ENCODE measurements at regions not wholly inside any gene's neighbourhood (a gene's known extent, or its start where the extent isn't known, plus 50 kb on each side); places are given as distances from the start of the nearest gene placed in this dataset.

GRCh38 chr2:122157158-122157557 lies 401.7 kb downstream of the TSN start:
- peaks cover 27% of the 10 kb centered on the region for H3K4me1 Mint-ChIP-seq
- H3K9me3 Mint-ChIP-seq, result no peaks in the 10 kb centered on the region
- TF ChIP-seq, protein P1, sequence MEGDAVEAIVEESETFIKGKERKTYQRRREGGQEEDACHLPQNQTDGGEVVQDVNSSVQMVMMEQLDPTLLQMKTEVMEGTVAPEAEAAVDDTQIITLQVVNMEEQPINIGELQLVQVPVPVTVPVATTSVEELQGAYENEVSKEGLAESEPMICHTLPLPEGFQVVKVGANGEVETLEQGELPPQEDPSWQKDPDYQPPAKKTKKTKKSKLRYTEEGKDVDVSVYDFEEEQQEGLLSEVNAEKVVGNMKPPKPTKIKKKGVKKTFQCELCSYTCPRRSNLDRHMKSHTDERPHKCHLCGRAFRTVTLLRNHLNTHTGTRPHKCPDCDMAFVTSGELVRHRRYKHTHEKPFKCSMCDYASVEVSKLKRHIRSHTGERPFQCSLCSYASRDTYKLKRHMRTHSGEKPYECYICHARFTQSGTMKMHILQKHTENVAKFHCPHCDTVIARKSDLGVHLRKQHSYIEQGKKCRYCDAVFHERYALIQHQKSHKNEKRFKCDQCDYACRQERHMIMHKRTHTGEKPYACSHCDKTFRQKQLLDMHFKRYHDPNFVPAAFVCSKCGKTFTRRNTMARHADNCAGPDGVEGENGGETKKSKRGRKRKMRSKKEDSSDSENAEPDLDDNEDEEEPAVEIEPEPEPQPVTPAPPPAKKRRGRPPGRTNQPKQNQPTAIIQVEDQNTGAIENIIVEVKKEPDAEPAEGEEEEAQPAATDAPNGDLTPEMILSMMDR (IDR thresholded peaks at IDR 0.05; ENCODE audit: unreplicated experiment in 3 of 3), result no peak
- H3K36me3 Mint-ChIP-seq (ENCODE audit: low read depth), result no peaks in the 10 kb centered on the region
- H3K27ac Mint-ChIP-seq, result peak overlapping the region in 1 of 3 experiments; percentile 70
- peaks cover 5% of the 10 kb centered on the region for H3K27me3 Mint-ChIP-seq (ENCODE audit: low read depth)
- no peak overlapping the region for H3K4me3 Mint-ChIP-seq

DNA sequence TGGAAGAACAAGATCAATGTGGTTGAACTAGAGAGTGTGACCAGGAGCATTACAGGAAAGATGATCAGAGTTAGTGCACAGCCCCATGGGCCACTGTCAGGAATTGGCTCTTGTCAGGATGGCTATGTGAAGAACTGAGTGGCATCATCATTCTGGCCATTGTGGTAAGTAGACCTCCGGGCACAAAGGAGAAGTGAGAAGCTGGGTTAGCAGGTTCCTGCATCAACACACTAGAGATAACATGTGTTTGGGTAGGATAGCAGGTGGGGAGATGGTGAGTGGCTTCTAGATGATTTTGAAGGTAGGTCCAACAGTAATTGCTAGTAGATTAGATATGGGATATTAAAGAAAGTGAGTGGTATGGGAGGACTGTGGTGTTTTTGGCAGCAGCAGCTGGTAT lies 408.2 kb downstream of the TSN start:
- H3K36me3 Mint-ChIP-seq (ENCODE audit: low read depth), result no peaks in the 10 kb centered on the region
- no peak overlapping the region for H3K27ac Mint-ChIP-seq
- H3K9me3 Mint-ChIP-seq, result no peaks in the 10 kb centered on the region
- TF ChIP-seq, protein P1 (IDR thresholded peaks at IDR 0.05; ENCODE audit: unreplicated experiment in 3 of 3), result no peak
- peaks cover 13% of the 10 kb centered on the region for H3K4me1 Mint-ChIP-seq
- H3K4me3 Mint-ChIP-seq, result no peak overlapping the region
- no peaks in the 10 kb centered on the region for H3K27me3 Mint-ChIP-seq (ENCODE audit: low read depth)

DNA sequence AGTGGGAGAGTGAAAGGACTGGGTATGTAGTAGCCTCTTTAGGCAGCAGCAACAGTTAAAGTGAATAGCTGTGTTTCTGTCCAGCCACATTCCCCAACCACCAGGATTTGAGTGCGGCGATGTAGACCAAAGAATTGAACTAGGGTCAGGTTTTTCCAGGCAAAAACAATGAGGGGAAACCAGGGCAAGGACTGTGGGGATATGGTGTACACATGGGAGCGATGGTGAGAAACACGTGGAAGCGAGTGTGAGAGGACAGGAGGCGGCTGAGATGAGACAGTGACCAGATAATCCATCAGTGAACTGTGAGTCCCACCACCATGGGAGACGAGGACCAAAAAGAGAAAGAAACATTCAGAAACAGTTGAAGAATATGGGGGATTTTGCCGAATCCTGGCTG lies 409.5 kb downstream of the TSN start:
- no peaks in the 10 kb centered on the region for H3K36me3 Mint-ChIP-seq (ENCODE audit: low read depth)
- H3K9me3 Mint-ChIP-seq, result no peaks in the 10 kb centered on the region
- no peak overlapping the region for H3K27ac Mint-ChIP-seq
- peaks cover 13% of the 10 kb centered on the region for H3K4me1 Mint-ChIP-seq
- H3K4me3 Mint-ChIP-seq, result no peak overlapping the region
- H3K27me3 Mint-ChIP-seq (ENCODE audit: low read depth), result no peaks in the 10 kb centered on the region
- TF ChIP-seq, protein P1 (IDR thresholded peaks at IDR 0.05; ENCODE audit: unreplicated experiment in 3 of 3), result no peak

DNA sequence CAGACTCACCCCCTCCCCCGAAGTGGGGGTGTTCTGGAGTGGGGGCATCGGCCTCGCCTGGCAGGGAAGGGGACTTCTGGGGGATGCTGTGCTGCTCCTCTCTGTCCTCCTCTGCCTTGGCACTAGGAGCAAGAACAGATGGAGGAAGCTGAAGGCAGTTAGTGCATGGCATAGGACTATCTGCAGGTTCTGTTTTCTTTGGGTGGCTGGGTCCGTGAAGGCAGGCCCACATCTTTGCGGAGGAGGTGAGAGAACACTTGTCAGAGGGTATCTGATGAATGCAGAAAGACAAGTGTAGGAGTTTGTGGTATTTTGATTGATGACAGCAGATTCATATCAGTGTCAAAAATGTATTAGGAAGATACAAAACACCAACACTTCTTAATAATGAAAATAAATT lies 411.4 kb downstream of the TSN start:
- Mint-ChIP-seq H3K36me3 (ENCODE audit: low read depth) (no peaks in the 10 kb centered on the region), H3K27ac (no peak overlapping the region), H3K4me3 (no peak overlapping the region), H3K27me3 (ENCODE audit: low read depth) (no peaks in the 10 kb centered on the region), H3K4me1 (peaks cover 13% of the 10 kb centered on the region), H3K9me3 (no peaks in the 10 kb centered on the region)
- TF ChIP-seq, protein P1 (IDR thresholded peaks at IDR 0.05; ENCODE audit: unreplicated experiment in 3 of 3), result no peak

DNA sequence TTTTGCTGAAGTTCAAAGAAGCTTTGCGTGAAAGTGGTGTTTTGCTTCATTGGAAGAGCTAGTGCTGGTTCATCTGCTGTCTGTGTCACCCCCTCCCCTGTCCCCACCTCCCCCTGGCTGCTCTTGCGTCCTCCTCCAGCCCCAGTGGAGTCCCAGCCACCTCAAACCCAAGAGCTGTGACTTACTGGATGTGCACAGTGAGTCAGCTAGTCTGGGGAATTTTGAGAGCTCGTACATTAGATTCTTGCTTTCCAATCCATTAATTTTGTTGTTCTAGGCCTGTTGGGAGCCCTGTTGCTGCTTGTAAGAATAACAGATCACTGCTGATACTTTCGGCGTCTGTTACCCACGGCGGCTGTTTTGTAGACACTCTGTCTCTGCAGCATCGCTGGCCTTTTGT lies 412.1 kb downstream of the TSN start:
- TF ChIP-seq, protein P1 (IDR thresholded peaks at IDR 0.05; ENCODE audit: unreplicated experiment in 3 of 3), result no peak
- H3K4me1 Mint-ChIP-seq, result peaks cover 13% of the 10 kb centered on the region
- no peaks in the 10 kb centered on the region for H3K27me3 Mint-ChIP-seq (ENCODE audit: low read depth)
- H3K27ac Mint-ChIP-seq, result peak overlapping the region; percentile 31 to 63 (median 42)
- no peak overlapping the region for H3K4me3 Mint-ChIP-seq
- H3K9me3 Mint-ChIP-seq, result no peaks in the 10 kb centered on the region
- H3K36me3 Mint-ChIP-seq (ENCODE audit: low read depth), result no peaks in the 10 kb centered on the region

DNA sequence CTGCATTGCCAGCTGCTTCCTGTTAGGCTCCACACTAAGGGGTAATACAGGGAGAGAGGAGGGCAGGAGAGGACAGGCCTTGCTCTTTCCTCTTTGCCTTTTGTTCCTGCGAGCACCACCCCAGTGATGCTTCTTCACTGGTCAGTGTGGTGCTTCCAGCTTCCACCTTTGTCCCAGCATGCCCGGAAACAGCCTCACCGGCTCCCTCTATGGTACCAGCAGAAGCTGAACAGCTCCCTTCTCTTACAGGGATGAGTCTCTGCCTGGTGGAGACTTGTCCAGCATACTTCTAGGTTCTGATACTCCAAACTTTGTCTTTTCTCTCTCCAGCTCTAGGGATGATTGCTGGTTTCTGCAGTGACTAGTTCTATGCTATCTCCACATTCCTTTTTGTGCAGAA lies 413.3 kb downstream of the TSN start:
- no peak overlapping the region for H3K4me3 Mint-ChIP-seq
- no peaks in the 10 kb centered on the region for H3K27me3 Mint-ChIP-seq (ENCODE audit: low read depth)
- TF ChIP-seq, protein P1 (IDR thresholded peaks at IDR 0.05; ENCODE audit: unreplicated experiment in 3 of 3), result peak in 1 of 3 experiments; percentile 13
- no peaks in the 10 kb centered on the region for H3K36me3 Mint-ChIP-seq (ENCODE audit: low read depth)
- peaks cover 13% of the 10 kb centered on the region for H3K4me1 Mint-ChIP-seq
- H3K27ac Mint-ChIP-seq, result no peak overlapping the region
- H3K9me3 Mint-ChIP-seq, result no peaks in the 10 kb centered on the region
